ENCODE measurements at regions not wholly inside any gene's neighbourhood (a gene's known extent, or its start where the extent isn't known, plus 50 kb on each side); places are given as distances from the start of the nearest gene placed in this dataset.

DNA sequence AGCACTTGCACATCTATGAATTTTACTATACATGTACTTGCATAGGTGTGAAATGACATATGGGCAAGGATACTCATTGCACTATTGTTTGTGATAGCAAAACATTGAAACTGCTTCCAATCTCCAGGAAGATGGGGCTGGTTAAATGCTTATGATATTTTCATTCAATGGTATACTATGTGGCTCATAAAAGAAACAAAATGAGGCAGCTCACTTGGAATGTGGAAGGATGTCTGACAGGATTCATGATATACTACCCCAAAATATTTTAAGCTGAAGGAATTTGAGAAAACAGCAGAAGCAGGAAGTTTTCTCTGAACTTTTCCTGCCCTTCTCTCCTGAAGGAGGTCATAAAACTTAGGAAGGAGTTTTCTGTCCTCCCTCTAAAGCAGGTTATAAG lies 99.6 kb upstream of the CAST start:
- Mint-ChIP-seq H3K4me1 (peaks cover 16% of the 10 kb centered on the region), H3K27ac (no peak overlapping the region), H3K36me3 (no peaks in the 10 kb centered on the region), H3K27me3 (ENCODE audit: low read depth) (peaks cover 4% of the 10 kb centered on the region), H3K9me3 (peaks cover 3% of the 10 kb centered on the region), H3K4me3 (no peak overlapping the region)
- no peak for DNase-seq (ENCODE audit: low spot score in 2 of 2, unreplicated experiment in 2 of 2)
- TF ChIP-seq, protein P1, sequence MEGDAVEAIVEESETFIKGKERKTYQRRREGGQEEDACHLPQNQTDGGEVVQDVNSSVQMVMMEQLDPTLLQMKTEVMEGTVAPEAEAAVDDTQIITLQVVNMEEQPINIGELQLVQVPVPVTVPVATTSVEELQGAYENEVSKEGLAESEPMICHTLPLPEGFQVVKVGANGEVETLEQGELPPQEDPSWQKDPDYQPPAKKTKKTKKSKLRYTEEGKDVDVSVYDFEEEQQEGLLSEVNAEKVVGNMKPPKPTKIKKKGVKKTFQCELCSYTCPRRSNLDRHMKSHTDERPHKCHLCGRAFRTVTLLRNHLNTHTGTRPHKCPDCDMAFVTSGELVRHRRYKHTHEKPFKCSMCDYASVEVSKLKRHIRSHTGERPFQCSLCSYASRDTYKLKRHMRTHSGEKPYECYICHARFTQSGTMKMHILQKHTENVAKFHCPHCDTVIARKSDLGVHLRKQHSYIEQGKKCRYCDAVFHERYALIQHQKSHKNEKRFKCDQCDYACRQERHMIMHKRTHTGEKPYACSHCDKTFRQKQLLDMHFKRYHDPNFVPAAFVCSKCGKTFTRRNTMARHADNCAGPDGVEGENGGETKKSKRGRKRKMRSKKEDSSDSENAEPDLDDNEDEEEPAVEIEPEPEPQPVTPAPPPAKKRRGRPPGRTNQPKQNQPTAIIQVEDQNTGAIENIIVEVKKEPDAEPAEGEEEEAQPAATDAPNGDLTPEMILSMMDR (IDR thresholded peaks at IDR 0.05; ENCODE audit: unreplicated experiment): no peak

GRCh38 chr5:96563816-96564215 lies 98.4 kb upstream of the CAST start:
- H3K27ac Mint-ChIP-seq: no peak overlapping the region
- TF ChIP-seq, protein P1 (IDR thresholded peaks at IDR 0.05; ENCODE audit: unreplicated experiment): no peak
- no peak overlapping the region for H3K4me3 Mint-ChIP-seq
- H3K4me1 Mint-ChIP-seq: peaks cover 16% of the 10 kb centered on the region
- no peak for DNase-seq (ENCODE audit: low spot score in 2 of 2, unreplicated experiment in 2 of 2)
- H3K9me3 Mint-ChIP-seq: no peaks in the 10 kb centered on the region
- no peaks in the 10 kb centered on the region for H3K36me3 Mint-ChIP-seq
- no peaks in the 10 kb centered on the region for H3K27me3 Mint-ChIP-seq (ENCODE audit: low read depth)

- Mint-ChIP-seq H3K9me3 (no peaks in the 10 kb centered on the region), H3K27me3 (ENCODE audit: low read depth) (peaks cover 11% of the 10 kb centered on the region), H3K27ac (no peak overlapping the region), H3K4me1 (peaks cover 16% of the 10 kb centered on the region), H3K4me3 (no peak overlapping the region), H3K36me3 (no peaks in the 10 kb centered on the region)
- TF ChIP-seq, protein P1 (IDR thresholded peaks at IDR 0.05; ENCODE audit: unreplicated experiment): no peak
- no peak for DNase-seq (ENCODE audit: low spot score in 2 of 2, unreplicated experiment in 2 of 2)
These were observed 96.5 kb upstream of the CAST start for GRCh38 chr5:96565582-96566265.

- Mint-ChIP-seq H3K27ac (no peak overlapping the region), H3K27me3 (ENCODE audit: low read depth) (peaks cover 12% of the 10 kb centered on the region), H3K4me3 (no peak overlapping the region), H3K36me3 (no peaks in the 10 kb centered on the region), H3K9me3 (no peaks in the 10 kb centered on the region), H3K4me1 (peaks cover 16% of the 10 kb centered on the region)
- TF ChIP-seq, protein P1 (IDR thresholded peaks at IDR 0.05; ENCODE audit: unreplicated experiment): no peak
- DNase-seq (ENCODE audit: low spot score in 2 of 2, unreplicated experiment in 2 of 2): no peak
These were observed 95.2 kb upstream of the CAST start for GRCh38 chr5:96566833-96567587.

DNA sequence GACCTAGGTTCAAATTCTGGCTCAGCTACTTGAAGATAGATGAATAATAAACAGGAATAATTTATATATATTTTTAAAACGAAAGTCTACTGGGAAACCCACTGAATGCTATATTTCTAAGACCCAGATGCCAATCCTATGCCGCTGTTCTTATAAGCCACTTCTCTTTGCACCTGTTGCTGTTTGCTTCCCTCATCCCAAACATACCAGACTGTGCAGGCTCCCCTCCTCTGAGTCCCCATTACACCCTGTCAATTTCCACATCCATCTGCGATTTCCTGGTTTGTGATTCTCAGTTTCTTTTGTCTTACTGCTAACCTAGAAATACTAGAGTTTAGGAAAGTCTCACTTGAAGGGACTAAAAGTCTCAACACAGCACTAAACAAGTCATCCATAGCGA lies 92.8 kb upstream of the CAST start:
- H3K27me3 Mint-ChIP-seq (ENCODE audit: low read depth): peaks cover 15% of the 10 kb centered on the region
- no peak overlapping the region for H3K27ac Mint-ChIP-seq
- TF ChIP-seq, protein P1 (IDR thresholded peaks at IDR 0.05; ENCODE audit: unreplicated experiment): no peak
- H3K4me3 Mint-ChIP-seq: no peak overlapping the region
- H3K4me1 Mint-ChIP-seq: peaks cover 9% of the 10 kb centered on the region
- H3K36me3 Mint-ChIP-seq: no peaks in the 10 kb centered on the region
- no peak for DNase-seq (ENCODE audit: low spot score in 2 of 2, unreplicated experiment in 2 of 2)
- no peaks in the 10 kb centered on the region for H3K9me3 Mint-ChIP-seq
